SK-N-SH (cell line): ENCODE measurements at regions not wholly inside any gene's neighbourhood (a gene's known extent, or its start where the extent isn't known, plus 50 kb on each side); places are given as distances from the start of the nearest gene placed in this dataset.

ENCODE experiments used
- CTCF ChIA-PET: fragments of 300-600, 350-600 bp; formaldehyde crosslinking; extraction: SDS; loops from one replicate; lab custom pipeline; 2021; lab: Yijun Ruan, JAX
- POLR2A ChIA-PET: fragments of 350-600 bp; sonication (Branson Sonifier 250); formaldehyde crosslinking; extraction: SDS; loops from one replicate; lab custom pipeline; 2020; ENCODE audit warnings: antibody characterized with exemption, inconsistent platforms; lab: Yijun Ruan, JAX
- DNase-seq: peaks from one replicate; pipeline ENCODE4 v3.0.0; 2012
- H2AFZ ChIP-seq: fragments of 200-600 bp; sonication (generic); 2 replicates; pipeline ENCODE4 v1.8.1; 2016; ENCODE audit warnings: antibody characterized with exemption, mild to moderate bottlenecking, low read depth
- H3F3A ChIP-seq: fragments of 200-600 bp; sonication (generic); replicated peaks from 2 replicates; pipeline ENCODE3; 2016; ENCODE audit warnings: antibody characterized with exemption, mild to moderate bottlenecking; ENCODE audit not compliant: insufficient read depth
- H3K27ac ChIP-seq, 2 experiments: fragments of 200-500 bp in 1 of 2; fragments of 200-600 bp in 1 of 2; sonication (Bioruptor generic) in 1 of 2; sonication (generic), shearing (Covaris generic) in 1 of 2; 2 replicates each; pipeline versions ENCODE4 v1.5.1 to v1.6.1; 2014 to 2016; ENCODE audit warnings: low read depth in 2 of 2, inconsistent platforms in 1 of 2, low read length in 1 of 2, mild to moderate bottlenecking in 1 of 2, mixed read lengths in 1 of 2
- H3K27me3 ChIP-seq: fragments of 200-600 bp; sonication (generic), shearing (Covaris generic); 2 replicates; pipeline ENCODE4 v1.6.1; 2016; ENCODE audit warnings: mixed run types; ENCODE audit not compliant: insufficient read depth
- H3K36me3 ChIP-seq, 2 experiments: fragments of 200-500 bp in 1 of 2; fragments of 200-600 bp in 1 of 2; sonication (Bioruptor generic) in 1 of 2; sonication (generic) in 1 of 2; replicated peaks in 1 of 2; 2 replicates each; pipeline versions ENCODE3 to v1.5.1; 2014 to 2016; ENCODE audit warnings: low read length in 1 of 2, mild to moderate bottlenecking in 1 of 2; ENCODE audit not compliant: insufficient read depth in 2 of 2, control insufficient read depth in 1 of 2
- H3K4me1 ChIP-seq, 2 experiments: fragments of 200-500 bp in 1 of 2; fragments of 200-600 bp in 1 of 2; sonication (Bioruptor generic) in 1 of 2; sonication (generic), shearing (Covaris generic) in 1 of 2; 2 replicates each; pipeline versions ENCODE4 v1.5.1 to v1.6.1; 2014 to 2016; ENCODE audit warnings: low read depth in 1 of 2, low read length in 1 of 2, mixed run types in 1 of 2; ENCODE audit not compliant: insufficient read depth in 2 of 2, control insufficient read depth in 1 of 2
- H3K4me2 ChIP-seq: fragments of 200-600 bp; sonication (generic), shearing (Covaris generic); 2 replicates; pipeline ENCODE4 v1.6.1; 2017; ENCODE audit warnings: mixed run types
- H3K4me3 ChIP-seq, 2 experiments: fragments of 200-500 bp in 1 of 2; fragments of 200-600 bp in 1 of 2; sonication (Bioruptor generic) in 1 of 2; sonication (generic), shearing (Covaris generic) in 1 of 2; 2 replicates each; pipeline versions ENCODE4 v1.5.1 to v1.8.1; 2014 to 2016; ENCODE audit warnings: low read depth in 2 of 2, inconsistent platforms in 1 of 2, low read length in 1 of 2, mild to moderate bottlenecking in 1 of 2, mixed read lengths in 1 of 2, moderate library complexity in 1 of 2
- H3K79me2 ChIP-seq: fragments of 200-600 bp; sonication (generic); 2 replicates; pipeline ENCODE4 v1.8.1; 2017; ENCODE audit warnings: mild to moderate bottlenecking; ENCODE audit not compliant: insufficient read depth
- H3K9ac ChIP-seq: fragments of 200-600 bp; sonication (generic); 2 replicates; pipeline ENCODE4 v1.6.1; 2017; ENCODE audit warnings: mixed run types
- H3K9me2 ChIP-seq: fragments of 200-600 bp; sonication (generic); 2 replicates; pipeline ENCODE4 v1.6.1; 2017; ENCODE audit warnings: mixed run types
- H3K9me3 ChIP-seq: fragments of 200-600 bp; sonication (generic); 2 replicates; pipeline ENCODE4 v1.6.1; 2017; ENCODE audit warnings: mixed run types, mild to moderate bottlenecking, moderate library complexity
- H4K20me1 ChIP-seq: fragments of 200-600 bp; sonication (generic); 2 replicates; pipeline ENCODE4 v1.6.1; 2017; ENCODE audit warnings: mild to moderate bottlenecking, mixed run types; ENCODE audit not compliant: insufficient read depth
- EZH2phosphoT487 ChIP-seq: fragments of 200-600 bp; sonication (generic); IDR thresholded peaks from 2 replicates; pipeline ENCODE4 v1.6.1; 2017; ENCODE audit warnings: low read depth, mixed run types, mild to moderate bottlenecking, antibody characterized with exemption, moderate library complexity, borderline replicate concordance
- FOSL2 ChIP-seq: IDR thresholded peaks from 2 replicates; pipeline ENCODE4 v1.4.0; 2012; ENCODE audit warnings: low read depth, mild to moderate bottlenecking, moderate library complexity, borderline replicate concordance
- FOXJ3 ChIP-seq: sonication (generic); formaldehyde crosslinking; IDR thresholded peaks from 2 replicates; pipeline ENCODE4 v1.5.1; 2020; ENCODE audit warnings: mild to moderate bottlenecking, missing genetic modification reagents
- FOXM1 ChIP-seq: IDR thresholded peaks from 2 replicates; pipeline ENCODE4 v1.4.0; 2012; ENCODE audit warnings: low read depth, mild to moderate bottlenecking
- JUND ChIP-seq: IDR thresholded peaks from 2 replicates; pipeline ENCODE4 v1.4.0; 2012
- MEF2A ChIP-seq: IDR thresholded peaks from 2 replicates; pipeline ENCODE4 v1.4.0; 2012; ENCODE audit warnings: low read depth, borderline replicate concordance
- MXI1 ChIP-seq: IDR thresholded peaks from 2 replicates; pipeline ENCODE4 v1.6.1; 2012; ENCODE audit warnings: mild to moderate bottlenecking, low read depth, low read length, improper control_type of control experiment
- NFIC ChIP-seq: IDR thresholded peaks from 2 replicates; pipeline ENCODE4 v1.4.0; 2012; ENCODE audit warnings: borderline replicate concordance
- NRF1 ChIP-seq: IDR thresholded peaks from 2 replicates; pipeline ENCODE4 v1.6.1; 2012; ENCODE audit warnings: low read depth, mild to moderate bottlenecking, low read length
- POLR2AphosphoS5 ChIP-seq: IDR thresholded peaks from 2 replicates; pipeline ENCODE4 v1.6.1; 2012; ENCODE audit warnings: low read depth, low read length
- RCOR1 ChIP-seq: fragments of 150-350 bp; IDR thresholded peaks from 2 replicates; pipeline ENCODE4 v1.6.1; 2017; ENCODE audit warnings: antibody characterized with exemption, low read length
- SIN3A ChIP-seq: IDR thresholded peaks from 2 replicates; pipeline ENCODE4 v1.6.1; 2012; ENCODE audit warnings: low read depth, mild to moderate bottlenecking, low read length, moderate library complexity, borderline replicate concordance
- SMC3 ChIP-seq: IDR thresholded peaks from 2 replicates; pipeline ENCODE4 v1.6.1; 2012; ENCODE audit warnings: low read depth, low read length, improper control_type of control experiment
- TAF1 ChIP-seq: IDR thresholded peaks from 2 replicates; pipeline ENCODE4 v1.6.1; 2012; ENCODE audit warnings: low read depth, mild to moderate bottlenecking, low read length, moderate library complexity, borderline replicate concordance
- TCF12 ChIP-seq: IDR thresholded peaks from 2 replicates; pipeline ENCODE4 v1.4.0; 2012
- TEAD4 ChIP-seq: IDR thresholded peaks from 2 replicates; pipeline ENCODE4 v1.4.0; 2012; ENCODE audit warnings: mild to moderate bottlenecking, borderline replicate concordance; ENCODE audit not compliant: insufficient read depth
- YY1 ChIP-seq: IDR thresholded peaks from 2 replicates; pipeline ENCODE4 v1.4.0; 2012; ENCODE audit warnings: low read depth, mild to moderate bottlenecking
- WGBS: methylation state at CpG from one replicate; pipeline ENCODE4 v1.1.6; 2017; ENCODE audit warnings: low lambda C conversion rate; 5-methylcytosine and 5-hydroxymethylcytosine counted together
- TF ChIP-seq, protein P1 (sequence below): fragments of 200-600 bp; sonication (generic); IDR thresholded peaks from 2 replicates; pipeline ENCODE4 v1.6.1; 2017; ENCODE audit warnings: antibody characterized with exemption, mild to moderate bottlenecking, moderate library complexity
- TF ChIP-seq, protein P2 (sequence below): fragments of 150-350 bp; IDR thresholded peaks from 2 replicates; pipeline ENCODE4 v1.6.1; 2017; ENCODE audit warnings: antibody characterized with exemption, low read length, low read depth, borderline replicate concordance

DNA sequence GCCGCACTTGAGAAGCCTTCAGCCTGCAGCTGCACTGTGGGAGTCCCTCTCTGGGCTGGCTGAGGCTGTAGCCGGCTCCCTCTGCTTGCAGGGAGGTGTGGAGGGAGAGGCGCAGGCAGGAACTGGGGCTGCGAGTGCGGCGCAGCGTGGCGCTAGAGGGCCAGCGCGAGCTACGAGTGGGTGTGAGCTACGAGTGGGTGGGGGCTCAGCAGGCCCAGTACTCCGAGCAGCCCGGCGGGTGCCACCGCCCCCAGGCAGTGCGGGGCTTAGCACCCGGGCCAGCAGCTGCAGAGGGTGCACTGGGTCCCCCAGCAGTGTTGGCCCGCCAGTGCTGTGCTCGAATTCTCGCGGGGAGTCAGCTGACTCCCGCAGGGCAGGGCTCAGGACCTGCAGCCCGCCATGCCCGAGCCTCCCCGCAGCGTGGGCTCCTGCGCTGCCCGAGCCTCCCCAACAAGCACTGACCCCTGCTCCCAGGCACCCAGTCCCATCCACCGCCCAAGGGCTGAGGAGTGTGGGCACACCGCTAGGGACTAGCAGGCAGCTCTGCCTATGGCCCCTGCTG lies 1620.1 kb downstream of the BRINP3 start:
- no peak for DNase-seq
- H3K27me3 ChIP-seq = no peaks in the 10 kb centered on the region
- 78% methylated on average over 3 of the region's 31 CpGs for WGBS
- TF ChIP-seq, protein P1, sequence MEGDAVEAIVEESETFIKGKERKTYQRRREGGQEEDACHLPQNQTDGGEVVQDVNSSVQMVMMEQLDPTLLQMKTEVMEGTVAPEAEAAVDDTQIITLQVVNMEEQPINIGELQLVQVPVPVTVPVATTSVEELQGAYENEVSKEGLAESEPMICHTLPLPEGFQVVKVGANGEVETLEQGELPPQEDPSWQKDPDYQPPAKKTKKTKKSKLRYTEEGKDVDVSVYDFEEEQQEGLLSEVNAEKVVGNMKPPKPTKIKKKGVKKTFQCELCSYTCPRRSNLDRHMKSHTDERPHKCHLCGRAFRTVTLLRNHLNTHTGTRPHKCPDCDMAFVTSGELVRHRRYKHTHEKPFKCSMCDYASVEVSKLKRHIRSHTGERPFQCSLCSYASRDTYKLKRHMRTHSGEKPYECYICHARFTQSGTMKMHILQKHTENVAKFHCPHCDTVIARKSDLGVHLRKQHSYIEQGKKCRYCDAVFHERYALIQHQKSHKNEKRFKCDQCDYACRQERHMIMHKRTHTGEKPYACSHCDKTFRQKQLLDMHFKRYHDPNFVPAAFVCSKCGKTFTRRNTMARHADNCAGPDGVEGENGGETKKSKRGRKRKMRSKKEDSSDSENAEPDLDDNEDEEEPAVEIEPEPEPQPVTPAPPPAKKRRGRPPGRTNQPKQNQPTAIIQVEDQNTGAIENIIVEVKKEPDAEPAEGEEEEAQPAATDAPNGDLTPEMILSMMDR = no peak
- TF ChIP-seq, protein P2, sequence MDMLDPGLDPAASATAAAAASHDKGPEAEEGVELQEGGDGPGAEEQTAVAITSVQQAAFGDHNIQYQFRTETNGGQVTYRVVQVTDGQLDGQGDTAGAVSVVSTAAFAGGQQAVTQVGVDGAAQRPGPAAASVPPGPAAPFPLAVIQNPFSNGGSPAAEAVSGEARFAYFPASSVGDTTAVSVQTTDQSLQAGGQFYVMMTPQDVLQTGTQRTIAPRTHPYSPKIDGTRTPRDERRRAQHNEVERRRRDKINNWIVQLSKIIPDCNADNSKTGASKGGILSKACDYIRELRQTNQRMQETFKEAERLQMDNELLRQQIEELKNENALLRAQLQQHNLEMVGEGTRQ = no peak
- TF ChIP-seq RCOR1 (no peak), MEF2A (no peak), MXI1 (no peak), SIN3A (no peak), NFIC (no peak), TCF12 (no peak), FOXJ3 (CRISPR knock-in tag) (no peak), SMC3 (no peak), EZH2phosphoT487 (no peak), JUND (no peak), TEAD4 (no peak), FOSL2 (no peak), TAF1 (no peak), POLR2AphosphoS5 (no peak), YY1 (no peak), FOXM1 (no peak), NRF1 (no peak)
- no peaks in the 10 kb centered on the region for H3K4me1 ChIP-seq
- no peaks in the 10 kb centered on the region for H4K20me1 ChIP-seq
- H2AFZ ChIP-seq = no peak overlapping the region
- H3K27ac ChIP-seq = no peak overlapping the region
- ChIA-PET POLR2A (no interaction called here), CTCF (no interaction called here)
- no peak overlapping the region for H3K4me2 ChIP-seq
- H3K79me2 ChIP-seq = no peaks in the 10 kb centered on the region
- H3F3A ChIP-seq = no peaks in the 10 kb centered on the region
- peaks cover 15% of the 10 kb centered on the region for H3K9me3 ChIP-seq
- H3K9me2 ChIP-seq = no peaks in the 10 kb centered on the region
- no peak overlapping the region for H3K4me3 ChIP-seq
- H3K36me3 ChIP-seq = peaks cover 0 to 2% of the 10 kb centered on the region in 2 experiments
- no peak overlapping the region for H3K9ac ChIP-seq
